Caco-2 (cell line): ENCODE measurements at regions not wholly inside any gene's neighbourhood (a gene's known extent, or its start where the extent isn't known, plus 50 kb on each side); places are given as distances from the start of the nearest gene placed in this dataset.

Experiments used
- BruUV-seq: library from RNA; stranded (reverse); fragments of 400-500 nt; replicated peaks from 2 replicates; lab custom pipeline; 2021; lab: Mats Ljungman, UMichigan
- CTCF ChIA-PET: fragments of 300-600 bp; sonication (Branson Sonifier 250); formaldehyde crosslinking; loops from one replicate; lab custom pipeline; 2022; ENCODE audit warnings: antibody characterized with exemption; lab: Charles Lee
- POLR2A ChIA-PET: fragments of 300-600 bp; sonication (Branson Sonifier 250); formaldehyde crosslinking; loops from one replicate; lab custom pipeline; 2022; ENCODE audit warnings: antibody characterized with exemption; lab: Charles Lee
- DNase-seq, 2 experiments: peaks; one replicate each; pipeline versions ENCODE4 v3.0.0 to v3.0.0-alpha.2; 2020 to 2022
- H3K27me3 ChIP-seq: replicated peaks from 2 replicates; pipeline ENCODE4 v1.6.0; 2011; ENCODE audit warnings: low read length; ENCODE audit not compliant: control insufficient read depth, insufficient read depth
- H3K36me3 ChIP-seq: 2 replicates; pipeline ENCODE4 v1.5.1; 2011; ENCODE audit warnings: low read length; ENCODE audit not compliant: control insufficient read depth, insufficient read depth
- H3K4me1 ChIP-seq: fragments of 250-450 bp; sonication (Bioruptor Pico); 2 replicates; pipeline ENCODE4 v1.5.1; 2020; ENCODE audit warnings: mild to moderate bottlenecking
- H3K4me3 ChIP-seq: 2 replicates; pipeline ENCODE4 v1.5.1; 2011; ENCODE audit warnings: low read depth, mild to moderate bottlenecking, control low read depth, low read length
- H3K9me3 ChIP-seq: fragments of 250-450 bp; sonication (Bioruptor Pico); 2 replicates; pipeline ENCODE4 v1.5.1; 2020; ENCODE audit warnings: mild to moderate bottlenecking, moderate library complexity
- H3K27ac Mint-ChIP-seq: one replicate; pipeline ENCODE4 v1.8.0; 2022; ENCODE audit warnings: mixed read lengths; ENCODE audit not compliant: unreplicated experiment
- H3K27me3 Mint-ChIP-seq: one replicate; pipeline ENCODE4 v1.8.0; 2022; ENCODE audit warnings: mixed read lengths; ENCODE audit not compliant: insufficient read depth, unreplicated experiment
- H3K36me3 Mint-ChIP-seq: one replicate; pipeline ENCODE4 v1.8.0; 2022; ENCODE audit warnings: mild to moderate bottlenecking, mixed read lengths; ENCODE audit not compliant: insufficient read depth, unreplicated experiment
- H3K4me1 Mint-ChIP-seq: one replicate; pipeline ENCODE4 v1.8.0; 2022; ENCODE audit warnings: low read depth, mixed read lengths; ENCODE audit not compliant: unreplicated experiment
- H3K4me3 Mint-ChIP-seq: one replicate; pipeline ENCODE4 v1.8.0; 2022; ENCODE audit warnings: mild to moderate bottlenecking, moderate library complexity, mixed read lengths; ENCODE audit not compliant: unreplicated experiment
- H3K9me3 Mint-ChIP-seq: one replicate; pipeline ENCODE4 v1.8.0; 2022; ENCODE audit warnings: mixed read lengths; ENCODE audit not compliant: unreplicated experiment
- CTCF ChIP-seq, 2 experiments: fragments of 200-600 bp in 1 of 2; IDR thresholded peaks; 1 replicate in 1 of 2; 2 replicates in 1 of 2; pipeline versions ENCODE4 v1.5.1 to v1.8.0; 2011 to 2022; ENCODE audit warnings: antibody characterized with exemption in 1 of 2, control low read depth in 1 of 2, inconsistent platforms in 1 of 2, low read depth in 1 of 2, low read length in 1 of 2, mild to moderate bottlenecking in 1 of 2, moderate library complexity in 1 of 2; ENCODE audit not compliant: insufficient read depth in 1 of 2, severe bottlenecking in 1 of 2, unreplicated experiment in 1 of 2
- intact Hi-C: fragments of 100-400 bp; cut with micrococcal nuclease; formaldehyde crosslinking; loops from one replicate; pipeline ENCODE4 v1.10.0; 2022; ENCODE audit not compliant: unreplicated experiment

- no peaks in the 10 kb centered on the region for H3K9me3 ChIP-seq
- ChIA-PET POLR2A (no interaction called here), CTCF (no interaction called here)
- Mint-ChIP-seq H3K4me3 (no peak overlapping the region), H3K36me3 (no peaks in the 10 kb centered on the region), H3K4me1 (peaks cover 12% of the 10 kb centered on the region), H3K9me3 (peaks cover 22% of the 10 kb centered on the region), H3K27me3 (no peaks in the 10 kb centered on the region), H3K27ac (no peak overlapping the region)
- peaks cover 12% of the 10 kb centered on the region; the same call in 1 of the 2 replicates for H3K4me1 ChIP-seq
- no TSS peak for BruUV-seq
- DNase-seq: no peak
- H3K4me3 ChIP-seq: no peak overlapping the region
- H3K27me3 ChIP-seq: no peaks in the 10 kb centered on the region
- no peak for TF ChIP-seq CTCF (IDR thresholded peaks at IDR 0.05; ENCODE audit: insufficient read depth in 1 of 2, low read depth in 1 of 2, low read length in 1 of 2, severe bottlenecking in 1 of 2, unreplicated experiment in 1 of 2)
- intact Hi-C loops: no loop called here
- no peaks in the 10 kb centered on the region for H3K36me3 ChIP-seq
Observed at GRCh38 chr22:27022274-27022895, 365.0 kb downstream of the MIAT start.

GRCh38 chr22:27022896-27023361 is 365.5 kb downstream of the MIAT start:
- CTCF ChIA-PET: no interaction called here
- H3K36me3 ChIP-seq: no peaks in the 10 kb centered on the region
- POLR2A ChIA-PET: no interaction called here
- H3K27ac Mint-ChIP-seq: no peak overlapping the region
- no peak for DNase-seq
- no peaks in the 10 kb centered on the region for H3K27me3 ChIP-seq
- H3K36me3 Mint-ChIP-seq: no peaks in the 10 kb centered on the region
- TF ChIP-seq CTCF (IDR thresholded peaks at IDR 0.05; ENCODE audit: insufficient read depth in 1 of 2, low read depth in 1 of 2, low read length in 1 of 2, severe bottlenecking in 1 of 2, unreplicated experiment in 1 of 2): no peak
- H3K27me3 Mint-ChIP-seq: no peaks in the 10 kb centered on the region
- peaks cover 12% of the 10 kb centered on the region for H3K4me1 Mint-ChIP-seq
- H3K4me1 ChIP-seq: peaks cover 12% of the 10 kb centered on the region; the same call in 1 of the 2 replicates
- BruUV-seq: no TSS peak
- H3K4me3 ChIP-seq: no peak overlapping the region
- intact Hi-C loops: no loop called here
- H3K9me3 Mint-ChIP-seq: peaks cover 21% of the 10 kb centered on the region
- H3K4me3 Mint-ChIP-seq: no peak overlapping the region
- H3K9me3 ChIP-seq: no peaks in the 10 kb centered on the region

GRCh38 chr22:27023591-27023990 is 366.2 kb downstream of the MIAT start:
- H3K27me3 ChIP-seq: no peaks in the 10 kb centered on the region
- no TSS peak for BruUV-seq
- ChIA-PET CTCF (no interaction called here), POLR2A (no interaction called here)
- H3K4me1 Mint-ChIP-seq: peaks cover 12% of the 10 kb centered on the region
- no peak for DNase-seq
- peaks cover 14% of the 10 kb centered on the region for H3K9me3 Mint-ChIP-seq
- intact Hi-C loops: no loop called here
- no peak overlapping the region for H3K27ac Mint-ChIP-seq
- H3K36me3 Mint-ChIP-seq: no peaks in the 10 kb centered on the region
- H3K4me1 ChIP-seq: peaks cover 12% of the 10 kb centered on the region; the same call in 1 of the 2 replicates
- no peaks in the 10 kb centered on the region for H3K36me3 ChIP-seq
- H3K4me3 Mint-ChIP-seq: no peak overlapping the region
- no peaks in the 10 kb centered on the region for H3K9me3 ChIP-seq
- TF ChIP-seq CTCF (IDR thresholded peaks at IDR 0.05; ENCODE audit: insufficient read depth in 1 of 2, low read depth in 1 of 2, low read length in 1 of 2, severe bottlenecking in 1 of 2, unreplicated experiment in 1 of 2): no peak
- H3K4me3 ChIP-seq: no peak overlapping the region
- H3K27me3 Mint-ChIP-seq: no peaks in the 10 kb centered on the region
